ENCODE measurements at regions not wholly inside any gene's neighbourhood (a gene's known extent, or its start where the extent isn't known, plus 50 kb on each side); places are given as distances from the start of the nearest gene placed in this dataset.

DNA sequence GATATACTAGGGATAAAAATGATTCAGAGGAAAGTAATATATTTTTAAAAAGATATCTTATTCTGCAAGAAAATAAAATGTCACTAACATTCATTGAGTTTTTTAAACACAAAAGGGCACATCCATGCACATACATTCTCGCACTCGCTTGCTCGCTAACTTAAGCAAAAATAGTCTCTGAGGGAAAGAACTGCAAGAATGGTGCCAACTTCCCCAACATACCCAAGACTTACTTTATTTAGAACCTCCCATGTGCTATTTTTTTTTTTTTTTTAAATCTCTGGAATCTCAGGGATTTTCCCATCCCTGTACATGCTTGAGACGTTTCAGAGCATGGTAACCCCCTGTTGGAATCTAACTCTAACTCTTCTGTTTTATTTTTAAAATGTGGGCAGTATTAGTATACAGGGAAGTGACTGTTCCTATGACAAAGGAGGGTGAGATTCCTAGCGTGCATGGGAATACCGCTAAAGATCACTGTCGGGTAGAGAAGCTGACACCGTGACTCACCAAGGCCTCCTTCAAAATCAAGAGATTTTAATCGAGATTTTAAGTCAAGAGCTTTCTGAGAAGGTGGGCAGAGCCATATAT is 187.9 kb upstream of the ZEB2 start:
- peak; percentile 50 for DNase-seq

- DNase-seq, result no peak
These were observed 186.7 kb upstream of the ZEB2 start for GRCh38 chr2:144706647-144707046.

- DNase-seq, result no peak
These were observed 185.7 kb upstream of the ZEB2 start for GRCh38 chr2:144705328-144706245.

GRCh38 chr2:144704709-144705095 is 184.8 kb upstream of the ZEB2 start:
- DNase-seq, result no peak

- peak; percentile 55 for DNase-seq
These were observed 184.2 kb upstream of the ZEB2 start for GRCh38 chr2:144703852-144704708.

DNA sequence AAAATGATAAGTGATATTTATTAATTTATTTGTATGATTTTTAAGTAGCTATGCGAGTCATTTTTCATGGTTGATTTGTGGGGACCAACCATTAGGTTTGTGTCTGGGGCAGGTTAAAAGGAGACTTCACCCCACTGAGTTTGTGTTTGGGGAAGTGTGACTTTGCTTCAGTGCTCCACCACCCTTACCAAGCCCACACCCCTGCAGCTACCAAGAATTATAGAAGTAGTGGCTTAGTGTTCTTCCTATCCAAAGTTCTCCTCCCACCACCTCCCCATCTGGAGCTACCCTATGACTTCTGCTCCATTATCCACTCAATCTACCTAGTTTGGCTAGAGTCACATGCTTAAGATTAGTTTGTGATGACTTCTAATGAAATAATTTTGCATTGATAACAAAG is 182.1 kb upstream of the ZEB2 start:
- no peak for DNase-seq

DNA sequence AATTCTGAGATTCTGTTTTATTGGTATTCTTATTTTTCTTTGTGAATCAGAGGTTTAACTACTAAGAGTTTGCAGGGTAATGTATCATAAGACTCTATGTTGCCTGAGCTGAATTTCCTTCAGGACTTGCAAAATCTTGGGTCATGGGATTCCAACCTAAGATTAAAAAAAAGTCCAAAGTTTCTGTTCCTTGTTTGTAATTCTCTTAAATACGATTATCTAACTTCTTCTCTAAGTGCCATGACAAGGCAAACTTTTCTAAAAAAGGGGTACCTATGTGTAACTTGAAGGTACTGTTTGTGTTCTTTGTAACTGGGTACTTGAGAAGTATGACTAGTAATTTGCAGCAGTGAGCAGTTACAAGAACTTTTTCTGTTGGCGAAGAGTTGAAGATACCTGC is 181.3 kb upstream of the ZEB2 start:
- no peak for DNase-seq

DNA sequence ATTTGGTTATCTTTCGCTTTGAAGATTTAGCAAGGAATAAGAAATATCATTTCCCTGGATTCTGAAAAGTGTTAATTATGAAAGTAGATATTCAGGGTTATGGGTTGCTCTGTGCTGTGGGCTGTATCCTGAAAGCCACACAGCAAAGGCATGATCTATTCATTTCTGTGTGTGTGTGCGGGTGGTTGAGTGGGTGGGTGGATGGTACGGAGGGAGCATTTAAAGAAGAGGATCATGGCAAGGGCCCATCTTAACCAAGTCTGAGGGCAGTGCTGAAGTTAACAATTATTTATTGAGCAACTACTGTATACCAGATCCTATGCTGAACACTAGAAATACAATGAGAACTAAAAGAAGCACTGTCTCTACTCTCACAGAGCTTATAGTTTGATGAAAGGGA is 178.2 kb upstream of the ZEB2 start:
- DNase-seq, result no peak

DNA sequence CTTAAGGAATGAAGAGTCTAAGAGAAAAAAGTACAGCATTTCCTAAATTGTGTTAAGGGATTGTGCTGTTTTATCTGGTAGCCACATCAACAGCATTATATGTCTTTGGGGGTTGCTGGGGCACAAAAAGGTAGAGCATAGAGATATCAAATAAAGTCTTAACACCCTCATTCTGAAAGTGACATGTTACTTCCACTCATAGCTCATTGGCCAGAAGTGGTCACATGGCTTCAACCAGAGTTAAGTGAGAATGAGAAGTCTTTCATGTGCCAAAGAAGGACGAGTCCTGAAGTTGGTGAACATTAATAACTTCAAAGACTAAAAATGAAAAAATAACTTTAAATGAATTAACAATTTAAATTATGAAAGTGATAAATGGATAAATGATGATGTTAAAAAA is 175.7 kb upstream of the ZEB2 start:
- DNase-seq, result no peak

GRCh38 chr2:144694456-144694855 is 174.5 kb upstream of the ZEB2 start:
- DNase-seq, result no peak

DNA sequence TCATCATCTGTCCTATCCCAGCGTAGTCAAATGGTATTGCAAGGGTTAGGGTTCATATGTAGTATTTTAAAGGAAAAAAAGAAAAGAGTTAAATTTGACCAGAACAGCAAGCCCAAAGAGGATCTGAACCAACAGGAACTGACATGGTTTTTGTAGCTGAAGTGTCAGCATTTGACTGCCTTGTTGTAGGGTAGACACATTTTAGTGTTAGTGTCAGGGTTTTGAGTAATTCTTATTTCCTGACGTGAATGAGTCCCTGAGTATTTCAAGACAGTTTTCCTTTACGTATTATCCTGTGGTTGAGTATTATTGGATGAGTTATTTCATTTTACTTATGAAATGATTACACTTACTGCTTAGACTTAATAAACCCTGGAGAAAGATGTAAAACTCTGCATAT is 173.3 kb upstream of the ZEB2 start:
- DNase-seq, result no peak

DNA sequence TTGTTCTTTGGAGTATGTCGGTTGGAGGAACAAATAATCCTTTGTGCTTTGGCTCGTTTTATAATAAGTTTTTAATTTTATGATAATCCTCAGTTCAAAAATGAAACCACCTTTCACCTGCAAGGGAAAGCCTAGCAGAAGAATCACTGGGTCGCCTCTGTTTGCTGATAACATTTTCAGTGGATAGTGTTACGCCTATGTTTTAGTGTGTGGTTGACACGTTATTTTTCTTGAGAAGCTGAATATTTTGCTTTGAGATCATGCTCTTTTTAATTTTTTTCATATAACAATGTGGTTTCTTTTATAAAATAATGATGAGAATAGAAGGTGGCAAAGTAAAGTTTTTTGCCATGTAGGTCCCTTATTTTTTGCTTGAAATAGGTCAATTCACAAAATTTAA is 172.7 kb upstream of the ZEB2 start:
- no peak for DNase-seq

DNA sequence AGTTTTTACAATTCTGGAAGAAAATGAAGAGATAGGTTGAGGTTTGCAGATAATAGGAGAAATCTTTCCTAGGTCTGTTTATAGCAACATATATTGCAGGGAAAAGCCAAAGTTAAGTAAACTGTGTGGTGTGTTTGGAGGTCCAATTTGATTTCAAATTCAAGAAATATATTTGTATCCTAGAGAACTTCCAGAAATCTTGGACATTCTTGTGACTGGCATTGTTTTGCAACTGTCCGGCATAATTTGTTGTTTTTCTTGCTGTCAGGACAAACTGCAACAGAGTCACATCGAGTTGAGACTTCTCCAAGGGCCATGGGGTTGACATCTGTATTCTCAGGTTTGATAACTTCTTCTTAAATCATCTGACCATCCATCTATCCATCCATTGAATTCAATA is 170.9 kb upstream of the ZEB2 start:
- no peak for DNase-seq

DNA sequence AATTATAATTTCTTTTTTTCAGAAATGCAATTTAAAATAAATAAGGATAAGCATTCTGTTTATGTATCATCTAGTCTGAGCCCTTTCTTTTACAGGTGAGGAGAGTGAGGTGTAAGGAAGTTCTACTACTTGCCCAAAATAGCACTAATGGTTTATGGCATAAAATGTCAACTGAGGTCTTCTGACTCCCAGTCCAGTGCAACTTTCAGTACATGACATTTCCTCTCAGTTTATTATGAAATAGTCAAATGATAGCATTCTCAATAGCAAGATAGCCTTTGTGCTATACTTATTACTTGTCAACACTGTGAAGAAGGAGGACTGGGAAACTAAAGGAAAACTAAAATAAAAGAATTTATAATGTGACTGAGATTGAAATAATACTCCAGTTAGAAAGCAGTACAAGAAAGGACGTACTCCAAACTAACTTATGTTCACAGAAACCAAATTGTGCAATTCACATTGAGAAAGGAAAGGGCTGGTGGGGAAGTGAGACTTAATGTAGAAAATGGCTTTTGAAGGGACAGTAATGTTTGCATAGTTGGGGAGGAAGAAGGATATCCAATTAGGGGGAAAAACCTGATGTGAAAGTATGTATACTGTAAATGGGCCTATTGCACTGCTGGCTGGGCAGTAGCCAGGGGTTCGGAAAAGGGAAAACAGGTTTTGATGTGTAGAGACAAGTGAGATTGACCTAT is 166.7 kb upstream of the ZEB2 start:
- no peak for DNase-seq

- DNase-seq, result no peak
These were observed 164.0 kb upstream of the ZEB2 start for GRCh38 chr2:144683966-144684365.

GRCh38 chr2:144683107-144683753 is 163.3 kb upstream of the ZEB2 start:
- no peak for DNase-seq

DNA sequence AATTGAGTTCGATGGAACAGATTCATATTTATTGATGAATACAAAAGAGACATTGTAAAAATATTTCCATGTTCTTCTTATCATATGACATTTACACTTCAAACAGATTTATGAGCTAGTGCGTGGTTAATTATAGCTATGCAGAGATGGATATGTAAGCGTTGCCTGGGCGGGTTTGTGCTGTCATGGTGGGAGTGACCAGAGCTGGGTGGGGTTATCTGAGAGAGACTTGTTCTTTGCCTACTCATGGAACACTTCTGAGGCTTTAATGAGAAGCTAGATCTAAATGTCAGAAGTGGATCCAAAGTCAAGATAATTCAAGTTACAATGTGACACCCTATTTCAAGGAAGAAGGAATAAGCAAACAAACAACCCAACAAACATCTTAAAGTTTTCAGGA is 162.3 kb upstream of the ZEB2 start:
- DNase-seq, result no peak

- no peak for DNase-seq
These were observed 161.5 kb upstream of the ZEB2 start for GRCh38 chr2:144681389-144681788.

- DNase-seq, result no peak
These were observed 160.0 kb upstream of the ZEB2 start for GRCh38 chr2:144679942-144680341.

GRCh38 chr2:144678736-144679135 is 158.8 kb upstream of the ZEB2 start:
- DNase-seq, result no peak

DNA sequence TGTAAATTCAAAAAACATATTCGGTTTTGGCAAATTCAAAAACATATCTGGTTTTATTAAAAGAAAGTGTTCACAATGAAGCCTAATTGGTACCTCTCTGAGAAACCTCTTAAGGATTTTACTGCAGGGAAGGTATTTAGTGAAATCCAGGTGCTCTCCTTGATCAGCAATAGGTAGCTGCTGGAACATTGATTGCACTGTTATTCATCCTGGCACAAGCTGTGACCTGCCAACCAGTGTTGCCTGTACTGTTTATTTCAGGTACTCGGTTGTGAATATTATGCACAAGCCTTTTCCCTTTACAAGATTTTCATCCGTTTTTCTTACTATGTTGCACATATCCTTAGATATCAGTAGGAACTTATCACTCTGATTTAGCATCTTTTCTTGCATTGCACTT is 155.8 kb upstream of the ZEB2 start:
- no peak for DNase-seq

DNA sequence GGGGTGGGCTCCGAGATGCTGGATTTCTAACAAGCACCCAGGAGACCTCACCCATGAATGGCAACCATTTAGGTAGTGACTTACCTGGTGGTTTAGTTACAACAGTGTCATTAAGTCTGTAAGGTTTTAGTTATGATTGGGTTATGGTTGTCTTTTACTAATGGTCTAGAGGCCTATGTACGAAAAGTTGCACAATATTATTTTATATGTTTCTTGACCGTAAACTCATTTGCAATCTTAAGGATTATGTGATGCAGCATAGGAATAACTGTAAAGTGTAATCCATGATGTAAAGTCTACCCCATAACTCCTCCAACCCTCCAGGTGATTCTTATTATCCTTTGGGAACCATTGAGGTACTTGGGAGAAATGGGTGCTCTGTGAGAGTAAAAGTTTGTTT is 155.4 kb upstream of the ZEB2 start:
- no peak for DNase-seq

GRCh38 chr2:144674071-144674470 is 154.2 kb upstream of the ZEB2 start:
- DNase-seq, result no peak

Measured in islet precursor cell (in vitro differentiated cells).